ENCODE measurements at regions not wholly inside any gene's neighbourhood (a gene's known extent, or its start where the extent isn't known, plus 50 kb on each side); places are given as distances from the start of the nearest gene placed in this dataset.

GRCh38 chr13:62653371-62653770 is 1237.7 kb upstream of the PCDH20 start:
- H3K27me3 Mint-ChIP-seq: no peaks in the 10 kb centered on the region
- TF ChIP-seq, protein P1, sequence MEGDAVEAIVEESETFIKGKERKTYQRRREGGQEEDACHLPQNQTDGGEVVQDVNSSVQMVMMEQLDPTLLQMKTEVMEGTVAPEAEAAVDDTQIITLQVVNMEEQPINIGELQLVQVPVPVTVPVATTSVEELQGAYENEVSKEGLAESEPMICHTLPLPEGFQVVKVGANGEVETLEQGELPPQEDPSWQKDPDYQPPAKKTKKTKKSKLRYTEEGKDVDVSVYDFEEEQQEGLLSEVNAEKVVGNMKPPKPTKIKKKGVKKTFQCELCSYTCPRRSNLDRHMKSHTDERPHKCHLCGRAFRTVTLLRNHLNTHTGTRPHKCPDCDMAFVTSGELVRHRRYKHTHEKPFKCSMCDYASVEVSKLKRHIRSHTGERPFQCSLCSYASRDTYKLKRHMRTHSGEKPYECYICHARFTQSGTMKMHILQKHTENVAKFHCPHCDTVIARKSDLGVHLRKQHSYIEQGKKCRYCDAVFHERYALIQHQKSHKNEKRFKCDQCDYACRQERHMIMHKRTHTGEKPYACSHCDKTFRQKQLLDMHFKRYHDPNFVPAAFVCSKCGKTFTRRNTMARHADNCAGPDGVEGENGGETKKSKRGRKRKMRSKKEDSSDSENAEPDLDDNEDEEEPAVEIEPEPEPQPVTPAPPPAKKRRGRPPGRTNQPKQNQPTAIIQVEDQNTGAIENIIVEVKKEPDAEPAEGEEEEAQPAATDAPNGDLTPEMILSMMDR (IDR thresholded peaks at IDR 0.05; ENCODE audit: unreplicated experiment): no peak
- no peak overlapping the region for H3K4me3 Mint-ChIP-seq (ENCODE audit: low read depth)

DNA sequence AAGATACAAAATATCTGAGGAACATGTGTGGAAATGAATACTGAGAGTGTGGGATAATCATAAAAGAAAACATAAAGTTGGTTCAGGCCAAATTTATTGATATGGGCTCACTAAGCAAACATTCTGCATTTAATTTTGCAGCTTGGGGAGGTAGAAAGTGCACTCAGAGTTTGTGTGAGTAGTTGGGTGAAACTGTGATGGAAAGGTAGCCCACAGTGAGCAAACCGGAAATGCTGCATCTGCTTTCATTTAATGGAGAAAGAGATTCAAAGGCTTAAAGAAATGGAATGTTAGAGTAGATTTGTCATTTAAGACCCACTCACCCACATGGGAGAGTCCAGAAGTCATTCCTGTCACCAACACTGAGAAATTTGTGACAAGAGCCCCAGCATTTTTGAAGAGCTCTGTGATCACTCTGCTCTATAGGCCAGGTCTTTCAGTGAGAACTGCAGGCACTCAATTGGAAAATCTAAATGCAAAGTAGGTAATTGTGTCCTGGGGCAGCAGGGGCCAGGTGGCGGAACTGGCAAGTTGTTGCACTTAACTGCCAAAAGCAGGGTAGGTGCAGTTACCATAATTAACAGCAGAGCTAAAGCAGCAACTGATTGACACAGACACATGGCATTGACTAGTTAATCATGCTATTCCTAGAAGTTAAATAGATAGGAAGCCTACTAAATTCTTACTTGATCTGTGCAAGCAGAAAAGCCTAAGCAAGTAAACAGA is 1228.3 kb upstream of the PCDH20 start:
- no peak for DNase-seq (ENCODE audit: low spot score, unreplicated experiment)
- H3K4me1 Mint-ChIP-seq (ENCODE audit: low read depth): peaks cover 3% of the 10 kb centered on the region
- no peaks in the 10 kb centered on the region for H3K27me3 Mint-ChIP-seq
- H3K9me3 Mint-ChIP-seq (ENCODE audit: low read depth): peaks cover 13% of the 10 kb centered on the region
- H3K27ac Mint-ChIP-seq: no peak overlapping the region
- H3K4me3 Mint-ChIP-seq (ENCODE audit: low read depth): no peak overlapping the region
- peaks cover 3% of the 10 kb centered on the region for H3K36me3 Mint-ChIP-seq (ENCODE audit: insufficient read depth)
- TF ChIP-seq, protein P1 (IDR thresholded peaks at IDR 0.05; ENCODE audit: unreplicated experiment): no peak

More at GRCh38 chr13:62653371-62653770, 1237.7 kb upstream of the PCDH20 start:
- H3K27ac Mint-ChIP-seq: no peak overlapping the region
- no peak for DNase-seq (ENCODE audit: low spot score, unreplicated experiment)
- no peaks in the 10 kb centered on the region for H3K9me3 Mint-ChIP-seq (ENCODE audit: low read depth)
- peaks cover 3% of the 10 kb centered on the region for H3K4me1 Mint-ChIP-seq (ENCODE audit: low read depth)
- no peaks in the 10 kb centered on the region for H3K36me3 Mint-ChIP-seq (ENCODE audit: insufficient read depth)

DNA sequence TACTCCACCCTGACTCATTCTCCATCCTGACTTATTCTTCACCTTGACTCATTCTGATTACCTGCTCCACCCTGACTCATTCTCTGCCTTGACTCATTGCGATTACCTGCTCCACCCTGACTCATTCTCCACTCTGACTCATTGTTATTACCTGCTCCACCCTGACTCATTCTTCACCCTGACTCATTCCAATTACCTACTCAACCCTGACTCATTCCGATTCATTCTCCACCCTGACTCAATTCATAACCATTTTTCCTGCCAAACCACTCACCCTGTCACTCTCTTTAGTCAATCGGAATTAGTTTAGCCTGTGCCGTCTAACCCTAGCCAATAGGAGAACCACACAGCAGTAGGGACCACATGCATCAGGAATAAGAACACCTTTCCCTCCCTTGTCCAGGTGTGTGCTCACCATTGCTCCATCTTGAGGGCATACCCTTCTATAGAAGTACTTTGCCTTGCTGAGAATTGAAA is 1227.4 kb upstream of the PCDH20 start:
- Mint-ChIP-seq H3K4me3 (ENCODE audit: low read depth) (no peak overlapping the region), H3K9me3 (ENCODE audit: low read depth) (peaks cover 13% of the 10 kb centered on the region), H3K27me3 (no peaks in the 10 kb centered on the region), H3K36me3 (ENCODE audit: insufficient read depth) (peaks cover 3% of the 10 kb centered on the region), H3K4me1 (ENCODE audit: low read depth) (peaks cover 3% of the 10 kb centered on the region), H3K27ac (no peak overlapping the region)
- no peak for DNase-seq (ENCODE audit: low spot score, unreplicated experiment)
- TF ChIP-seq, protein P1 (IDR thresholded peaks at IDR 0.05; ENCODE audit: unreplicated experiment): no peak

DNA sequence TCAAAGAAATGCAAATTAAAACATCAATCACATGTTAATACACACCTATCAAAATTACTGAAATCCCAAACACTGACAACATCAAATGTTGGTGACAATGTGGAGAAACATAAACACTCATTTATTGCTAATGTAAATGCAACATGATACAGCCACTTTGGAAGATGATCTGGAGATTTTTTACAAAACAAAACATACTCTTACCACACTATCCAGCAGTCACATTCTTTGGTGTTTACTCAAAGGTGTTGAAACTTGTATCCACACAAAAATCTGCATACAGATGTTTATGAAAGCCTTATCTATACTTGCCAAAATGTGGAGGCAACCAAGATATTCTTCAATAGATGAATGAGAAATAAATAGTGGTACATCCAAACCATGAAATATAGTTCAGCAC is 1219.5 kb upstream of the PCDH20 start:
- Mint-ChIP-seq H3K9me3 (ENCODE audit: low read depth) (peaks cover 13% of the 10 kb centered on the region), H3K4me3 (ENCODE audit: low read depth) (no peak overlapping the region)
- TF ChIP-seq, protein P1 (IDR thresholded peaks at IDR 0.05; ENCODE audit: unreplicated experiment): no peak

GRCh38 chr13:62633448-62633847 is 1217.8 kb upstream of the PCDH20 start:
- TF ChIP-seq, protein P1 (IDR thresholded peaks at IDR 0.05; ENCODE audit: unreplicated experiment): no peak
- H3K36me3 Mint-ChIP-seq (ENCODE audit: insufficient read depth): no peaks in the 10 kb centered on the region

More for the DNA sequence above, 1219.5 kb upstream of the PCDH20 start:
- DNase-seq (ENCODE audit: low spot score, unreplicated experiment): no peak
- peaks cover 4% of the 10 kb centered on the region for H3K4me1 Mint-ChIP-seq (ENCODE audit: low read depth)
- H3K27ac Mint-ChIP-seq: no peak overlapping the region
- H3K27me3 Mint-ChIP-seq: no peaks in the 10 kb centered on the region
- no peaks in the 10 kb centered on the region for H3K36me3 Mint-ChIP-seq (ENCODE audit: insufficient read depth)

More at GRCh38 chr13:62633448-62633847, 1217.8 kb upstream of the PCDH20 start:
- no peak for DNase-seq (ENCODE audit: low spot score, unreplicated experiment)
- Mint-ChIP-seq H3K27me3 (no peaks in the 10 kb centered on the region), H3K27ac (no peak overlapping the region), H3K9me3 (ENCODE audit: low read depth) (peaks cover 13% of the 10 kb centered on the region), H3K4me3 (ENCODE audit: low read depth) (no peak overlapping the region), H3K4me1 (ENCODE audit: low read depth) (peaks cover 9% of the 10 kb centered on the region)
